Loucy (cell line): ENCODE measurements at regions not wholly inside any gene's neighbourhood (a gene's known extent, or its start where the extent isn't known, plus 50 kb on each side); places are given as distances from the start of the nearest gene placed in this dataset.

Experiments used
- H2AFZ ChIP-seq: fragments of 200-600 bp; sonication (generic); 2 replicates; pipeline ENCODE4 v1.6.0; 2016; ENCODE audit warnings: antibody characterized with exemption, mild to moderate bottlenecking, low read length, moderate library complexity
- H3F3A ChIP-seq: fragments of 200-600 bp; 2 replicates; pipeline ENCODE4 v1.6.0; 2016; ENCODE audit warnings: antibody characterized with exemption, low read depth, mild to moderate bottlenecking
- H3K27me3 ChIP-seq: fragments of 200-600 bp; sonication (generic); 2 replicates; pipeline ENCODE4 v1.6.1; 2014; ENCODE audit warnings: low read length, mild to moderate bottlenecking; ENCODE audit not compliant: insufficient read depth, poor library complexity, severe bottlenecking
- H3K36me3 ChIP-seq: fragments of 200-600 bp; sonication (generic); 2 replicates; pipeline ENCODE4 v1.6.1; 2016; ENCODE audit warnings: low read length; ENCODE audit not compliant: insufficient read depth
- H3K4me1 ChIP-seq: fragments of 200-600 bp; sonication (generic); 2 replicates; pipeline ENCODE4 v1.5.1; 2014; ENCODE audit warnings: low read length, mild to moderate bottlenecking; ENCODE audit not compliant: insufficient read depth, poor library complexity, severe bottlenecking
- H3K4me2 ChIP-seq: fragments of 200-600 bp; sonication (generic); 2 replicates; pipeline ENCODE4 v1.6.0; 2014; ENCODE audit warnings: antibody characterized with exemption, low read length, low read depth, mild to moderate bottlenecking; ENCODE audit not compliant: poor library complexity, severe bottlenecking
- H3K4me3 ChIP-seq: fragments of 200-600 bp; sonication (generic); 2 replicates; pipeline ENCODE4 v1.5.1; 2014; ENCODE audit warnings: low read length, mild to moderate bottlenecking, mixed read lengths; ENCODE audit not compliant: poor library complexity, severe bottlenecking
- H3K79me2 ChIP-seq: fragments of 200-600 bp; sonication (generic); 2 replicates; pipeline ENCODE4 v1.6.1; 2014; ENCODE audit warnings: low read length; ENCODE audit not compliant: insufficient read depth
- H3K9ac ChIP-seq: fragments of 200-600 bp; sonication (generic); 2 replicates; pipeline ENCODE4 v1.6.0; 2014; ENCODE audit warnings: mild to moderate bottlenecking, low read depth, low read length, moderate library complexity; ENCODE audit not compliant: poor library complexity, severe bottlenecking
- H3K9me2 ChIP-seq: fragments of 200-600 bp; sonication (generic); replicated peaks from 2 replicates; pipeline ENCODE4 v1.6.1; 2016; ENCODE audit warnings: low read depth, low read length, mixed read lengths
- H3K9me3 ChIP-seq: fragments of 200-600 bp; sonication (generic); 2 replicates; pipeline ENCODE4 v1.6.1; 2014; ENCODE audit warnings: mild to moderate bottlenecking, antibody characterized with exemption, low read length, low read depth; ENCODE audit not compliant: insufficient read depth
- H4K20me1 ChIP-seq: fragments of 200-600 bp; sonication (generic); 2 replicates; pipeline ENCODE4 v1.6.0; 2014; ENCODE audit warnings: antibody characterized with exemption, low read length, mild to moderate bottlenecking; ENCODE audit not compliant: insufficient read depth, poor library complexity, severe bottlenecking
- CTCF ChIP-seq: fragments of 200-600 bp; sonication (generic); conservative IDR thresholded peaks from 2 replicates; pipeline ENCODE4 v1.5.1; 2014; ENCODE audit warnings: mild to moderate bottlenecking, antibody characterized with exemption, low read length
- EZH2phosphoT487 ChIP-seq: fragments of 200-600 bp; IDR thresholded peaks from 2 replicates; pipeline ENCODE4 v1.6.1; 2018; ENCODE audit warnings: antibody characterized with exemption, mild to moderate bottlenecking, moderate library complexity, borderline replicate concordance

GRCh38 chr12:90520002-90520734, 434.8 kb downstream of the CCER1 start:
- no peaks in the 10 kb centered on the region for H4K20me1 ChIP-seq
- no peak overlapping the region for H3K4me2 ChIP-seq
- H3K9me3 ChIP-seq = no peaks in the 10 kb centered on the region
- TF ChIP-seq EZH2phosphoT487 (no peak), CTCF (no peak)
- H3K36me3 ChIP-seq = no peaks in the 10 kb centered on the region
- no peaks in the 10 kb centered on the region for H3K27me3 ChIP-seq
- H3F3A ChIP-seq = no peaks in the 10 kb centered on the region
- H3K9me2 ChIP-seq = no peaks in the 10 kb centered on the region
- no peak overlapping the region for H3K9ac ChIP-seq
- no peaks in the 10 kb centered on the region for H3K4me1 ChIP-seq
- H3K79me2 ChIP-seq = no peaks in the 10 kb centered on the region
- no peak overlapping the region for H3K4me3 ChIP-seq
- H2AFZ ChIP-seq = no peak overlapping the region

- Histone ChIP-seq H3K4me2 (no peak overlapping the region), H4K20me1 (no peaks in the 10 kb centered on the region), H3K79me2 (no peaks in the 10 kb centered on the region), H3K4me3 (no peak overlapping the region), H3K4me1 (no peaks in the 10 kb centered on the region), H3K9me3 (no peaks in the 10 kb centered on the region), H3K27me3 (no peaks in the 10 kb centered on the region), H3F3A (no peaks in the 10 kb centered on the region), H3K36me3 (no peaks in the 10 kb centered on the region), H2AFZ (no peak overlapping the region), H3K9me2 (no peaks in the 10 kb centered on the region), H3K9ac (no peak overlapping the region)
- TF ChIP-seq CTCF (no peak), EZH2phosphoT487 (no peak)
Observed at GRCh38 chr12:90519285-90519684, 435.7 kb downstream of the CCER1 start.

- H3K36me3 ChIP-seq = no peaks in the 10 kb centered on the region
- no peaks in the 10 kb centered on the region for H3K9me3 ChIP-seq
- H3F3A ChIP-seq = no peaks in the 10 kb centered on the region
- H3K27me3 ChIP-seq = no peaks in the 10 kb centered on the region
- H3K4me2 ChIP-seq = no peak overlapping the region
- H3K9me2 ChIP-seq = no peaks in the 10 kb centered on the region
- no peaks in the 10 kb centered on the region for H3K4me1 ChIP-seq
- no peaks in the 10 kb centered on the region for H3K79me2 ChIP-seq
- H3K9ac ChIP-seq = no peak overlapping the region
- H3K4me3 ChIP-seq = peak overlapping the region; percentile 23
- TF ChIP-seq EZH2phosphoT487 (no peak), CTCF (no peak)
- no peaks in the 10 kb centered on the region for H4K20me1 ChIP-seq
- no peak overlapping the region; the same call in 1 of the 2 replicates for H2AFZ ChIP-seq
Observed at GRCh38 chr12:90515199-90516175, 439.5 kb downstream of the CCER1 start.
